ENCODE measurements at regions not wholly inside any gene's neighbourhood (a gene's known extent, or its start where the extent isn't known, plus 50 kb on each side); places are given as distances from the start of the nearest gene placed in this dataset.

DNA sequence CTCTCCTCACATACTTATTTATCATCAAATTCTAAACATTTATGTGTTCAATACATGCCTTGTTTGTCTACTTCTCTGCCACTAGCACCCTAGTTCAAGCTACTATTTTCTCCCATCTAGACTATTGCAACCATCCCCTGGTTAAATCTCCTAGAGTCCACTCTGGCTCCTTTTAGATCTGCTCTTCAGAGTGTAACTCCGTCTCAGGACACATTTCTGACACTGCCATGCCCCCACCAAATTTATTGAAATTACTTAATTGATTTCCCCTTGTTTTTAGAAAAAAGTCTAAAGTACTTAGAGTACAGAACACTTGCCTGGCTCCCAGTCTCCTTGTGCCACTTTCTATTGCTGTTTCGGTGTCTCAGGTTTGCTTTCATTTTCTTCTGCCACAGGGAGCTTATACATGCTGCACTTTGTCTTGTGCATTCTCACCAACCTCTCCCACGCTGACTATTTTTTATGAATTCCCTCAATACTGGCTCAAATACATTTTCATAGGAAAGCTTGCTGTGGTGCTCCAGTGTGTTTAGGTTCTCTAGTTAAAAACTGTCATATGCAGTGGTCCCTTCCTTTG is 792.3 kb downstream of the DIPK2A start:
- TF ChIP-seq, protein P1, sequence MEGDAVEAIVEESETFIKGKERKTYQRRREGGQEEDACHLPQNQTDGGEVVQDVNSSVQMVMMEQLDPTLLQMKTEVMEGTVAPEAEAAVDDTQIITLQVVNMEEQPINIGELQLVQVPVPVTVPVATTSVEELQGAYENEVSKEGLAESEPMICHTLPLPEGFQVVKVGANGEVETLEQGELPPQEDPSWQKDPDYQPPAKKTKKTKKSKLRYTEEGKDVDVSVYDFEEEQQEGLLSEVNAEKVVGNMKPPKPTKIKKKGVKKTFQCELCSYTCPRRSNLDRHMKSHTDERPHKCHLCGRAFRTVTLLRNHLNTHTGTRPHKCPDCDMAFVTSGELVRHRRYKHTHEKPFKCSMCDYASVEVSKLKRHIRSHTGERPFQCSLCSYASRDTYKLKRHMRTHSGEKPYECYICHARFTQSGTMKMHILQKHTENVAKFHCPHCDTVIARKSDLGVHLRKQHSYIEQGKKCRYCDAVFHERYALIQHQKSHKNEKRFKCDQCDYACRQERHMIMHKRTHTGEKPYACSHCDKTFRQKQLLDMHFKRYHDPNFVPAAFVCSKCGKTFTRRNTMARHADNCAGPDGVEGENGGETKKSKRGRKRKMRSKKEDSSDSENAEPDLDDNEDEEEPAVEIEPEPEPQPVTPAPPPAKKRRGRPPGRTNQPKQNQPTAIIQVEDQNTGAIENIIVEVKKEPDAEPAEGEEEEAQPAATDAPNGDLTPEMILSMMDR (conservative IDR thresholded peaks at IDR 0.05 in 1 of 2, IDR thresholded peaks at IDR 0.05 in 1 of 2; ENCODE audit: extremely low read depth in 1 of 2, insufficient read depth in 1 of 2, low read depth in 1 of 2, low read length in 2 of 2) = no peak
- TF ChIP-seq EZH2 (IDR thresholded peaks at IDR 0.05; ENCODE audit: borderline replicate concordance, low read length) = no peak
